Activated CD4-positive, alpha-beta T cell treated with anti-CD3 and anti-CD28 coated beads for 24 hours (primary cell): ENCODE measurements at regions not wholly inside any gene's neighbourhood (a gene's known extent, or its start where the extent isn't known, plus 50 kb on each side); places are given as distances from the start of the nearest gene placed in this dataset.

Experiments used
- DNase-seq, 2 donors: peaks; one replicate each; pipeline ENCODE4 v3.0.0-alpha.2; 2020; ENCODE audit warnings: low read depth in 2 of 2

DNA sequence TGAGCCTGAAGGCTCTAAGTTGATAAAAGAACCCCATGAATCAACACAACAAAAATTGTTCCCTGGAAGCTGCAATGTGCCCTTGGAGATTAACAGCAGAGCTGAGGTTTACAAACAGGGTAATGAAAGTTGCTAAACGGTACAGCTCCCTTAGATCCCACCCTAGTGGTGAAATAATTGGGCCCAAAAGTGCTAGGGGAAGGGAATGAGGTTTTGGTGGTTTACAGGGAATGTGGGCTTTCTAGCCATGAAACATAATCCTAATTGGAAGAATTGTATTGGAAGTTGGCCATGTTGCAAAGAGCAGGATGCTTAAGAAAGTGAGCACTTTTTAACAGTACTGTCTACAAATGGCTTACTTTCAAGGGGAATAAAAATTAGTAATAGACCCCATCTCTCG lies 180.2 kb upstream of the SMIM21 start:
- DNase-seq, result no peak

DNA sequence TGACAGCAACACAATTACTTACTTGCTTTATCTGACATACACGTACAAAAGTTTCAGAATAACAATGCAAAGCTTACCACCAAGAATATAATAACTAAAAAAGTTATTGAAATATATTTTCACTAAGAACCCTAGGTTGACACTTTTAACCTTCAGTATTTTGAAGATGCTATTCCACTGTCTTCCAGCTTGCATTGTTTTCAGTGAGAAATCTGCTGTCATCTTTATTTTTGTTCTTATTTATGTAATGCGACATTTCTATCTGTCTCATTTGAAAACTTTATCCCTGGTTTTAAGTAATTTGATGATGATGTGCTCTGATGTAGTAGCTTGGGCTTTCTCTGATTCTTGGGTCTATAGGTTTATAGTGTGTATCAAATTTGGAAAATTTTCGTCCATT lies 165.0 kb upstream of the SMIM21 start:
- no peak for DNase-seq

DNA sequence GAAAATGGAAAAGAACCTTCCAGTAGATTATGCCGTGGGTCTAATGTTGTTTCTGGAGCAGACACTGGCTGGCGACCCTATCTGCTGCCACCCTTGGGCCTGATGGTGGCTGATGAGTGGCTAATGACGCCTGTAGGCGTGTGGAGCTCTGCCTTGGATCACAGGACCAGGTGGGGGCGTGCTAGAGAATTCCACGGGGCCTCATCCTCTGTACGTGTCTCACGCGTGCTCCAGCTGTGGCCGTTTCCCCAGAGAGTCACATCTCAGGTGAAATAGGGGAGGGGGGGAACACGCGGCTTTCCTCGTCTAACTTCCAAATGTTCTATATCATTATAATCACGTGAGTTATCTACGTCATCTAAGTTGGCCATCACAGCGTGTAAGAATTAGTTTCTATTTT lies 160.9 kb upstream of the SMIM21 start:
- DNase-seq, result no peak

DNA sequence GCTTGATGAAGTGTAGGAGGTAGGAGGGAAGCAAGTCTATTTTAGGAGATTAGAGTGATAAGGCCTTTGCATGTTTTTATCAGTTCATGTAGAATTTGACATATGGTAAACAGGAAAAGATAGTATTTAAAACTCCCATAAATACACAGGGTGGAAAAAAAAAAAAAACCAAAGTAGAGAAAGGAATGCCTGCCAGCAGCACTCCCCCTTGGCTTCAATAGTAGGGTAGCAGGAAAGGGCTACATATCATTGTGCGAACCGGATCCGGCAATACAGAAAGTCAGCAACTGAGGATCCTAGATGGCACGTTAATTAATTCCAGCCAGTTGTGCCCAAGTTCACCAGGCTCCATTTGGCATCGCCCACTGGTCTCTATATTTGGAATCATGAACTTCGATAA lies 159.6 kb upstream of the SMIM21 start:
- no peak for DNase-seq

DNA sequence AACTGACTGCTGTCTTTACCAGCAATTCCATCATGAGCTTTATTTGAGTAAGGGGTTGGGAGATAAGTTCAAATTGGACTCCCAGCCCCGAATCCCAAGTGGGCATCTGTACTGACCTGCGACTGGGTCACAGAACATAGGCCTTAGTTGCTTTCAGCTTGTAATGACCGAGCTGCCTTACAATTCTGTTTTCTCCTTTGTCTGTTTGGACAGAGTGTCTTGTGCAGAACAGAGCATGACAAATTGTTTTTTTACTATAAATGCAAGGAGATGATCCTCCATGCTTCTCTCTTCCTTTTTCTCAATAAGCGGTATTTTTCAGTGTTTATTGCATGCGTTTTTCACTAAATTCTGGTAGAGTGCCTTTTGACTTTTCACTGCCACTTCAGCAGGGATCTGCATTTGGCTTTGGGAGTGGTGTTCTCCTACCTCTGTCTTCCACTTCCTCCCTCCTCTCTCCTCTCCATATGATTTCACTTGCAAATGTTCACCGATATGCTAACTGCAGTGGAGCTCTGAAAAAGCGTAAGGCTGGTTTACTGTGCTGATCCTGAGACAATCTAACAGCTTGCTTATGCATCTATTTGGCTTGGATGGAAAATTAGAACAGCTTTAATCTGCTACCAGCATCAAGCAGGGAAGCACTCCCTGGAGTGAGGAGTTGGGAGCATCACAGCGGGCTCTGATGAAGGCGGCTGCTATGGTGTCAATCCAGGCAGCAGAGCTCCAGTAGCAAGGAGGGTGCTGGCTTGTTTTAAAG lies 158.8 kb upstream of the SMIM21 start:
- DNase-seq, result no peak

DNA sequence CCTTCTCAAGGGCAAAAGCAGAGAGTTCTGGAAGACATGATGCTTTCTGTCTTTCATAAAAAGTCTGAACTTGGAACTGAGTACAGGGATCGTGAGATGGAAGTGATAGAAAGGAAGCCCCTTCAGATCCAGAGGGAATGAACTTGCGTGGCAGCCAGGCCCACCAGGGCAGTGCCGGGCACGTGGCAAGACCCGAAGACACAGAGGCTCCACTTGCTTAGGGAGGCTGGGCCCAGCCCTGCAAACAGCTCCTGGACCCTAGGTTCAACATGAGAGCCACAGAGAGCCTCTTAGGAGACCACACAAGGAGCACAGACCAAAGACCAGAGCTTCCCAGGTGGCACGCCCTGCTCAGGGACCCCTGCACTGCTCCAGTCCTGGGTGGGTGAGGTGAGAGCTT lies 155.4 kb upstream of the SMIM21 start:
- DNase-seq, result no peak

DNA sequence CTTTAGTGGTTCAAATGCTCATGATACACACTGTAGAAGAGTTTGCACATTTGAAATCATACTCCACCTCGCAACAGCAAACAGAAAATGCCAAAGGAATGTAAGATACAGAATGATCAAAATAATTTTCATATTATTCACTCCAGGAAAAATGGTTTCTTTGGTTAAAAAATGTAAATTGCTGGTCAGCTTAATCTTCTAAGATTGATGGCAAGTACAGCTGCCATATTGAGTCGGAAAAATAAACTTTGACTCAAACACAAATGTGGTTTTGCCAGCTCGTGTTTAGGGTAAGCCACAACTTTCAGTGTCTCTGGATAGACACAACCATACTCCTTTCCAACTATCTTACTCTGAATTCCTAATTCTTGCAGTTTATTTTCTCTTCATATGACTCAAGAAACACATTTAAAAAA lies 154.9 kb upstream of the SMIM21 start:
- DNase-seq, result no peak

DNA sequence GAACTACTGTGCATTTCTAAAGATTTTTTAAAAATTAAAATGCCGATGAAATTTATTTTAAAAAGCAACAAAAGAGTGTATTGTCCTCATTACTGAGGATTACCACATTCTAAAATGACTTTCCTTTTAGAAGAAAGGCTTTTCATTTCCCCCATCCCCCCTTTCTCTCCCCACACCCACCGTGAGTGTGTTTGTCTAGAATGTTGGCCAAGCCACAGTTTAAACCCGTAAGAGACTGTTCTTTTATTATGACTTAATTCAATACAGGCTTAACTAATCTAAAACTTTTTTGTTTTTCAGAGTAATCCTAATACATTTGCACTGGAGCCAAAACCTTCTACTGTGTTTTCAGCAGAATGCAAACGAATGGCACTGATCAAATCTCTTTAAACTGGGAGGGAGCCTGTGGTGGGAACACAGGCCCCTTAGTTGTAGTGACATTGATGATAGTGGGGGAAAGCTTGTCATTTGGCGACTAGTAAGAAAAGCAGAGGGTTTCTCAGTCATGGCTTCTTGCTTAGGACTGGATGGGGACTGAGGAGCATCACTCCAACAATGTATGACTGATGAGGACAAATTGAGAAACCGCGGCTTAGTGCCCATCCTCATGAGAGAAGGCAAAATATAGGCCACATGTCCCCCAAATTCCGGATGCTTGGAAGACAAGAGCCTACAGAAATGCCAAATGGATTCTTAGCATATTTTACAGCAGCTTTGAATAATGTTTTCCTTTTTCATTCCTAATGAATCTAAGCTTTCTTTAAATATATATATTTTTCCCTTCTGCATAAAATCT lies 154.0 kb upstream of the SMIM21 start:
- DNase-seq, result no peak

DNA sequence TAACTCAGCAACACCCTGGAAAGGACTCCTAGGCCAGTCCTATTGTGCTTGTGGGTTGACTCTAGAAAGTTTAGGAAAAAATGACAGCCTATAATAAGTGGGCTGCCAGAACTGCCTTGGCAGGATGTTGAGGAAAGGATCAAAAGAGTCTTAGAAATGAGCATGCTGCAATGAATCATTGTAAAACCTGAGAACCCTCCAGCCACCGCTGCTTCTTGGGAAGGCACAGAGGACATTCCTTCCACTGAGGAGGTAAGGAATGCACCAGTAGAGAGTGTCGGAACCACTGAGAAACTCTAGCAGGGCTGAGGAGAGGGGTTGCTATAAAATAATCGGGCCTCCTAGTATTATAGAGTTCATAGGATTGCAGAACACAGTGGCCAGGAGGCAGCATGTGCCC lies 146.7 kb upstream of the SMIM21 start:
- DNase-seq, result no peak

DNA sequence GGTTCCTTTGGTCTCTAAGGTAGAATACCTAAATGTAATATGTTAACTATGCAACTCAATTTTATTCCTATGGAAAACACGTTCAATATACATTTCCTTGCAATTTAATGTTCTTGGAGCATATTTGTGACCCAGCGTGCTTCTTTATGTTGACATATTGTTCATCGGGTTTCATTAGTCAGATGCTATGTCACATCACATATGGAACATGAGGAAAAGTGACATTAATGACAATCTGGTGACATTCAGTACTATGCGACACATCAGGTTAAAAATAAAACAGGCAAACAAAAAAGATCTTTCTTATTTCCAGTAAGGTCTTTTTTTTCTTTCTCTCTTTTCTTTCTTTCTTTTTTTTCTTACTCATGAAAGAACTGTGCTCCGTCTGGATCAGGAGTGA lies 135.6 kb upstream of the SMIM21 start:
- DNase-seq, result no peak

DNA sequence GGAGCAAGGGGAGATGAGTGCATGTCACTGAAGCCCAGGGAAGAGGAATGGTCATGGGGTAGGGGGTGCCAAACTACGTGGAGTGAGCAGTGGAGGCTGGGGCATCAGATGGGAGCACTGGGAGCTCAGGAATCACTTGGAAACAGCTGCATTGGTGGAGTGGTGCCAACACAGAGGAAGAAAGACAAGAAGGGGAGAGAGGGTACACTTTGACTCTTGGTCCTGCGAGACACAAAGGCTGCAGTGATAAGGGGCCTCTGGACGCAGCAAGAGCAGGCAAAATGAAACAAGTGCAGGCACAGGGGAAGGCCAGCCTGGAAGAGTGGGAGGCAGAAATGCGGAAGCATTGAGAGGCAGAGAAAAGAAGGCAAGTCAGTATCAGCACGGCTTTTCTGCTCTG lies 134.7 kb upstream of the SMIM21 start:
- no peak for DNase-seq

DNA sequence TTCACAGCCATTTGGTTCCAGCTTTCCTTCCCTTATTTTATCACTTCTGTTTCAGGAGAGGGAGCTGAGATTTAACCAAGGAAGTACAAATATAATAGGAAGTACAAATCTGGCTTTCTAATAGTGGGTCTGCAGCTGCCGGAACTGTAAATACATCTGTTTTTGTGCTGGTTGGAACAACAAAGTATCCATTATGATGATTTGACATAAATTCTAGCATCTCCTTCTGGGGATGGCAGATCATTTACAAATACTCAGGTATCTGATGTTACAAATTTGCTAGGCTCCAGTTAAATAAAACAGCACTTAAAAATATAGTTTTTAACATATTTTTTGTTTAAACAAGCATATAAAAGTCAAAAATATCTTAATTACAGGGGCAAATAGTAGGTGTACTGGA lies 131.3 kb upstream of the SMIM21 start:
- no peak for DNase-seq

DNA sequence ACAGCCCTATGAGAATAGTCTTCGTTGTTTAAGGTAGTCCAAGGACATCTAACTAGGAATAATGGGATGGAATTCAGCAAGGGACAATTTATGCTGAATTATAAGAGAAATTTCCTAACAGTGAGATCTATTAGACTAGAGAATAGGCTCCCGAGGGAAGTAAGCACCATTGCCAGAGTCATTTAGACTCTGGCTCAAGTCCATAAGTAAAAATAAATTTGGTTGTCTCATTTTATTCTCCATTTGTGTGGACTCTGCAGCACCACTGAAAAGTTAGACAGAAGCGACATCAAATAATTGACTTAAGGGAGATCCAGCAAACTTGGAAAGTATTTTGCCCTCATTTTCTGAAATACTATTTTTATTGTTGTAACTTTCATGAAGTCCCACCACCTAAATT lies 129.3 kb upstream of the SMIM21 start:
- DNase-seq, result no peak

DNA sequence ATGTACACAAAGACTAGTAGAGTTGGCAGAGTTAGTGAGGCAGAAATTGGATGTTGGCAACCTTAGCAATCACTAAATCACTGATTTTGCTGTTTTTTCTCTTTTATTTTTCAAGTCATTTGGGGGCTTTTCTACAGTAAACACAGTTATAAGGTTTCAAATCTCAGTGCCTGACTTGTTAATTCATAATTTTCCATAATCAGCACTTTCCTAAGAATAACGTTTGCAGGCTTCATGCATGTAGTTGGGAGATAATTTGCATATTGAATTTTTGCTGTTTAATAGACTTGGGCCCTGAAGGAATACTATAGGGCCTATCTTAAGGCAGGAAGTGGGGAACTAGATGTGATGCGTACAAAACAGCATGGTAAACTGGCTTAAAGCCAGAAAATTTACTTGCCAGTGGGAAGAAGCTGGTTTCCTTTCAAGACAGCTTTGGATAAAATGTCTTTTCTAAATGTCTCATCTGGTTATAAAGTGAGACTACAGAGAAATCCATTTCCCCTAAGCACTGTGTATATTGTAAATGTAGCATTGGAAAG lies 127.2 kb upstream of the SMIM21 start:
- no peak for DNase-seq

DNA sequence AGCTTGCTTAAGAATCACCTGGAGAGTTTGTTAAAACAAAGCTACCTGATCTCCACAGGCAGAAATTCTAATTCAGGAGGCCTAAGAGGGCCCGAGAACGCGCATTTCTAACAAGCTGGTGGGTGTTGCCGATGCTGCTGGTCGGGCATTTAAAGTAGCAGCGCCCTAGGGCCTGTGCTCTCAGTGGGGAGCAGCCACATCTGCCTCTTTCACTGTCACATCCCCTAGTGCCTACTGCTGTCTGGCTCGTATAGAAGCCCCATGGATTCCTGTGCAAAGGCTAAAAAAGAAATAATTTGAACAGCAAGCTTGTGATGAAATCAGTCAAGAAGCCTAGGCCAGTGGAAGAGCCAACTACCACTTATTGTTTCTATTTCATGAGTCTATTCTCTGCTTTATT lies 126.7 kb upstream of the SMIM21 start:
- no peak for DNase-seq

DNA sequence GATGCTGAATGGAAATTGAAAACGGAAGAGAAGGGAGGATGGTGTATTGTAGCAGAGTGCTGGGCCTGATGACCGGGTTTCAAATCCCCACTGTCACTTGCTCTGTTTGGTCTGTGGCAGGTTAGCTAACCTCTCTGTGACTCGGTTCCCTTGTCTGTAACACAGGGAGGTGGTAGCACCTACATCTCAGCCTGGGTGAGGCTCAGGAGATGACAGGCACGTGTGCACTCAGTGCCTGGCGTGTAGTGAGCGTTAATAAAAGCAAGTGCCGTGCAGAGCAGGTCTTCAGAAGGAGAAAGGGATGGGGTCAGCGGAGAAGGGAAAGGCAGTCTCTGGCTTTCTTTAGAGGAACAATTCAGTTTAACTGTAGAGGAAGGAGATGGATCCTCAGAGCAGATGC lies 125.5 kb upstream of the SMIM21 start:
- no peak for DNase-seq

DNA sequence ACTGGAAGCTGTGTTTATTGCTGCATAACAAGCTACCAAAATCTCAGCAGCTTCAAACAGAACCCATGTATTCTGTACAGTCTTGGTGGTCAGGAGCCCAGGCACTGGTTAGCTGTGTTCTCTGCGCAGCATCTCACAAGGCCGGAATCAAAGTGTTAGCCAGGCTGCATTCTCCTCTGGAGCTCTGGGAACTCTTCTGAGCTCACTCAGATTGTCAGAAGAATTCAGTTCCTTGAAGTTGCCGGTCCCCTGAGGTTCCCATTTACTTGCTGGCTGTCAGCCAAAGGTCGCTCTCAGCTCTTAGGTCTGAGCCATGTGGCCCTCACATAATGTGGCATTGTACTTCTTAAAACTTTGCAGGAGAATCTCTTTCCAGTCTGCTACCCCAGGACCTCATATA lies 123.6 kb upstream of the SMIM21 start:
- no peak for DNase-seq

DNA sequence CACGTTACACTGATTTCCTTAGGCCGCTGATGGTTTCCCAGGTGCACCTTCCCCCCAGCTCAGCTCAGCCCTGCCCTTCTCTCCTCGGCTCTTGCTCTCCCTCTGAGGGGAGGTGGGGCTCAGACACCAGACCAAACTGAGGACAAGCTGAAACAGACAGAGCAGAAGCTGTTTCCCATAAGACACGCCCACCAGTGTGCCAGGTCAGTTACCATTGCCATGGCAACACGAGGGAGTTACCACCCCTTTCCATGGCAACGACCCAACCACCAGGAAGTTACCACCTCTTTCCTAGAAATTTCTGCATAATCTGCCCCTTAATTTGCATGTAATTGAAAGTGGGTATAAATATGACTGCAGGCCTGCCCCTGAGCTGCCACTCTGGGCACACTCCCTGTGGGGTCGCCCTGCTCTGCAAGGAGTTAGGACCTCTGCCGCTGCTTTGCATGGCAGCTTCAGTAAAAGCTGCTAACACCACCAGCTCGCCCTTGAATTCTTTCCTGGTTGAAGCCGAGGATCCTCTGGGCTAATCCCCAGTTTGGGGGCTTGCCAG lies 120.9 kb upstream of the SMIM21 start:
- no peak for DNase-seq

DNA sequence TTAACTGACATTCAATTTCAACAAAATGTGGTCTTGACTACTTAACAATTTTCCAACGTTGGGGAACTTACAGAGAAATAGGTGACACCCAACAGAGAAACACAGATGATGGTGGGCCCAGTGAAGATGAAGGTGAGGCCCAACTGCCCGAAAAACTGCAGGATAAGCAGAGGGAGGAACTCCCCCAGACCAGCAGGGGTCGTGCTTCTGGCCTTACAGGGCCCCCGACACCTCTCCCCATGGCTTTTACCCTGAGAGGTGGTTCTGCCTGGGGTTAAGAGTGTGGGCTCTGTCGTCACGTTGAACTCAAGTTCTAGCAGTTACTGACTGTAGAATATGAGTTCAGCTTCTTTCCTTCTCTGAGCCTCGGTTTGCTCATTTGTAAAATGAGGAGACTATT lies 119.5 kb upstream of the SMIM21 start:
- no peak for DNase-seq

DNA sequence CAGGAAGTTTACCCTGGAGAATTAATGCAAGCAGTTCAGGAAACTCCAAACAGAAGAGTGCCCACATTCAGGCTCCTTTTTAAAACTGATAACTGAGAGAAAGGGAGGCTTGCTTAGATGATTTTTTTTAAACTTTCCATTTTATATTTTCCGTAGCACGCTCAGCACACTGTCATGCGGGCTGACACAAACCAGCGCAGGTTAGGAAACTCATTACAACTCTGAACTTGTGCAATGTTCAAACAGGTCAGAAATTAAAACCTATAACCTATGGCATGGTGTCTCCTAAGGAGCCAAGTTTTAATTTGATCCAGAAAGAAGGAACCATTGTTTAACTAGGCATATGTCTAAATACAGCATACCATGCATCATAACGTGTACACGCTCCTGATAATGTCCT lies 117.7 kb upstream of the SMIM21 start:
- DNase-seq, result no peak

DNA sequence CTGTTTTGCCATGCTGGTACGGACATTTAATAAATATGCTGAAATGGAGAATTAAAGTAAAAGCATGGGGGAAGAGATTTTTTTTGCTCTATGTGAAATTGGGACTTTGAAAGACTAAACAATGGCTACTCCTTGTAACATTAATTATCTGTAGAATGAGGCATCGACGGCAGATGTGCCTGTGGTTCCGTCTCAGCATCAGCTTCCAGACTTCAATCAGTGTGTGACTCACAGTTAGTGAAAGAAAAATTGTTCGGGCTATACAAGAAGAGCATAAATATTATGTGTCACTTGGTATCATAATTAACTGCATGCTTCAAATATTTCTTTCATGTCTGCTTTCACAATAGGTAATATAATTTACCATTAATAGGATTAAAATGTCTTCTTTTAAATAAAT lies 117.0 kb upstream of the SMIM21 start:
- no peak for DNase-seq

DNA sequence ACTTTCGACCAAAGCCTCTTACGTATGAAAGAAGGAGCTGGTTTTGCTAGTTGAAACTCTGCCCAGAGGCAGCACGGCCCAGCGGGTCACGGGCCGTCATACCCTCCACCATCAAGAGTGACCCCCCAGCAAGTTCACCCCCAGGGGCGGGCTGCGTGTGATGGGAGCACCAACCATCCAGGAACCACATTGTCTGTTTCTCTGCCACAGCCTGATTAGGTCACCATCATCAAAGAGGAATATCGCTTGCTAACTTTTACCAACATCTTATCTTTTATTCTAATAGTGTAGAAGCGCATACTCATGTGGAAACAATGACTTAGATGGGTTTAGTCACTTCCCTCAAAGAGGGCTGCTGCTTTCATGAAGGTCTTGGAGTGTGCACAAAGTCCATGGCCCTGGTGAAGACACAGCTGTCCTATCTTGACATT lies 116.6 kb upstream of the SMIM21 start:
- DNase-seq, result no peak

DNA sequence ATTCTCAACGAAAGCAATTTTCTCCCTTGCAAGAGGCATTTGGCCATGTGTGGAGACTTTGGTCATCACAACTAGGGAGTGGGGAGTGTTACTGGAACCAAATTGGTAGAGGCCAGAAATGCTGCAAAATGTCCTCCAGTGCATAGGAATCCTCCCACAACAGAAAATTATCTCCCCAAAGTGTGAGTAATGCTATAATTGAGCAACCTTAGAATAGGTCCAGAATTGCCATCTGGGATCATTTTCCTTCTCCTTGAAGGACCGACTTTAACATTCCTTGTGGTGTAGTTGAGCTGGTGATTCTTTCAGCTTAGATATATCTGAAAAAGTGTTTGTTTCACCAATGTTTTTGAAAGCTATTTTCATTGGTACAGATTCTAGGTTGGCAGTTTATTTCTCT lies 111.2 kb upstream of the SMIM21 start:
- no peak for DNase-seq
